ENCODE measurements at regions not wholly inside any gene's neighbourhood (a gene's known extent, or its start where the extent isn't known, plus 50 kb on each side); places are given as distances from the start of the nearest gene placed in this dataset.

DNA sequence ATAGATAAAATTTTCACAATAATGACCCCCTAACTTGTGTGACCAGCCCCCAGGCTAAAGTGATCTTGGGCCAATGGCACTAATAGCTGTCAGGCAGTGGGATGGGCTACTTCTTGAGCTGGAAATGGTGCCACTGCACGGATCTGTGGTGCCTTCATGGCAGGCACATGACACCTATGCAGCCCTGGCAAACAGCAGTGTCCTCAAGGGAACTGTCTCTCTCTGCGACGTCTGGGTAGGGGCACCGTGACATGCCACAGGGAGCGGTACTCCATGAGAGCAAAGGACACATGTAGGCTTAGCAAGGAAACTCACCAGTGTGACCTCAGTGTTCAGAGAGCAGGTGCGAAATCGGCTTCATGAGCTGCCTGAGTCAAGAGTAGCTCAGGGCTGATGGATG lies 161.7 kb upstream of the TWIST2 start:
- no peak overlapping the region for H3K4me3 Mint-ChIP-seq
- H3K27me3 Mint-ChIP-seq (ENCODE audit: low read depth): peaks cover 9% of the 10 kb centered on the region
- H3K4me1 Mint-ChIP-seq (ENCODE audit: low read depth): peaks cover 10% of the 10 kb centered on the region
- no peaks in the 10 kb centered on the region for H3K36me3 Mint-ChIP-seq (ENCODE audit: low read depth)
- H3K27ac Mint-ChIP-seq: no peak overlapping the region
- no peaks in the 10 kb centered on the region for H3K9me3 Mint-ChIP-seq

DNA sequence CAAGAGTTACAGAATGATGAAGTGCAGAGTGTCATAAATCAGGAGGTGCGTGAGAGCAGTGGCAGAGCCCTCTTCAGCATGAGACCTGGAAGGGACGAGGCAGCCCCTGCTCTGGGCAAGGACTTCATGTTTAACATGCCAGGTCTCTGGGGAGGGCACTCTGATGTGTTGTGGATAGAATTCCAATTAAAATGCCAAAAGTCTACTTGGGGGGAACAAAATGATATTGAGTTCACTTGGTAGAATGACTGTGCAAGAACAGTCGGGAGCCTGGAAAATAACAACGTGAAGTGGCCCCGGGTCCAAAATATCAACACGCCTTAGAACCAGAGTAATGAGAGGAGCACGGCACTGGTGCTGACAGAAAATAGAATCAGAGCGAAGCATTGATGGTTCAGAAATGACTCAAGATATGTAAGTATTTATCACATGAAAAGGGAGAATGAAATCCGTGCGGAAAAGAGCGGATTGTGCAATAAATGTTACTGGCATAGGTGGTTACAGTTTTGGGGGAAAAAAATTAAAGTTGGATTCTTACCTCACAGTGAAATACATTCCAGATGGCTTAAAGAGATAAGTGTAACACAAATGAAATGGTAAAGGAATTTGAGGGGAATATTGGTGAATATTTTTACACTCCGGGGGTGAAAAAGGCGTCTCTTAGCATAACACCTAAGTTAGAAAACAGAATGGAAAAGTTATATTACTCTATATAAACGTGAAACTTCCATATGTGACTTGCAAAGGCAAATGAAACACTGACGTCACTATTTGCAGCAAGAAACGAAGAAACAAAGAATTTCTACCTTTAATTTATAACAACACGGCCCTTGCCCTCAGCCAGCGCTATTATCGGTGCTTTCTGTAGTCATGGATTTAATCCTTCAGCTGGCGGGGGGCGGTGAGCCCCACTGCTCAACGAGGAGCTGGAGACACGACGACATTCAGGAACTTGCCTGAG lies 159.4 kb upstream of the TWIST2 start:
- H3K9me3 Mint-ChIP-seq: no peaks in the 10 kb centered on the region
- no peak overlapping the region for H3K27ac Mint-ChIP-seq
- peaks cover 10% of the 10 kb centered on the region for H3K4me1 Mint-ChIP-seq (ENCODE audit: low read depth)
- H3K4me3 Mint-ChIP-seq: no peak overlapping the region
- H3K27me3 Mint-ChIP-seq (ENCODE audit: low read depth): peaks cover 7% of the 10 kb centered on the region
- H3K36me3 Mint-ChIP-seq (ENCODE audit: low read depth): no peaks in the 10 kb centered on the region

DNA sequence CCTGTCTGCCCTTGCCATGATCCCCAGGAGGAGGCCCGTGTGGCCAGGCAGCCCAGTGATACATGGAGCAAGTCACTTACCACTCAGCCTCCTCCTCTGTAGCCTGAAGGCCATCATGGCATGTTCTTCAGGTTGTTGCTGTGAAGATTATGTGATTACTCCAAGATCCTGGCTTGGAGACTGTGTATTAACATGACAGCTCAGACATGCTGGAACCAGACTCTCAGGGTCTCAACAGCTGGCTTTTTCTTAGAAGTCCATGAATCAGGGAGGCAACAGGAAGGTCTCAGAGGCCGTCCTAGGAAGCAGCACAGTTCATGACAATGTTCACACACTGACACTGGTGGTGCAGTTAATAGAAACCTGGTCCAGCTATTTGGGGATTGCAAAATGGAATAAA lies 158.6 kb upstream of the TWIST2 start:
- no peak overlapping the region for H3K4me3 Mint-ChIP-seq
- H3K27me3 Mint-ChIP-seq (ENCODE audit: low read depth): peaks cover 10% of the 10 kb centered on the region
- no peaks in the 10 kb centered on the region for H3K9me3 Mint-ChIP-seq
- H3K27ac Mint-ChIP-seq: no peak overlapping the region
- peaks cover 6% of the 10 kb centered on the region for H3K4me1 Mint-ChIP-seq (ENCODE audit: low read depth)
- no peaks in the 10 kb centered on the region for H3K36me3 Mint-ChIP-seq (ENCODE audit: low read depth)

DNA sequence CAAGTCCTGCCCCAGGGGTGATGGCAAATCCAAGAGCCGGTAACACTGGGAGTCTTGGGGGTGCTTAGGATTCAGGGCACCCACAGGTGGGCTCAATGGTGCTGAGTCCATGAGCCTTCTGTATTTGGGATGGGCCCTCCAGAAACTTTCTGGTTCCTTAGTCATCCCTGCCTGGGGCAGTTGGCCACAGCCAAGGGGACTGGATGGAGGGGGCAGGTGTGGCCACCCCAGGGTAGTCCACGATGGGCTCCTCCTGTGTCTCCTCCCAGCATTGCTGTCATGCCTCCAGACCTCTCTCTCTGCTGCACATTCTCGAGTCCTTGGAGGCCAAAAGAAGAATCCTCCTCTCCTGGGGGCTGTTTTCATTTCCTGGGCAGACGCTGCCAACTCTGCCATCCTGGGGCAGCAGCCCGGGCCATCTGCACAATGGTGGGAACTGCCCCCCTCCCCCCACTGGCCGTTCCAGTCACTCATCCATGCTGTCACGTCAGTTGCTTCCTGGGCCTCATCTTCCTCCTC lies 158.0 kb upstream of the TWIST2 start:
- no peak overlapping the region for H3K4me3 Mint-ChIP-seq
- peaks cover 4% of the 10 kb centered on the region for H3K4me1 Mint-ChIP-seq (ENCODE audit: low read depth)

DNA sequence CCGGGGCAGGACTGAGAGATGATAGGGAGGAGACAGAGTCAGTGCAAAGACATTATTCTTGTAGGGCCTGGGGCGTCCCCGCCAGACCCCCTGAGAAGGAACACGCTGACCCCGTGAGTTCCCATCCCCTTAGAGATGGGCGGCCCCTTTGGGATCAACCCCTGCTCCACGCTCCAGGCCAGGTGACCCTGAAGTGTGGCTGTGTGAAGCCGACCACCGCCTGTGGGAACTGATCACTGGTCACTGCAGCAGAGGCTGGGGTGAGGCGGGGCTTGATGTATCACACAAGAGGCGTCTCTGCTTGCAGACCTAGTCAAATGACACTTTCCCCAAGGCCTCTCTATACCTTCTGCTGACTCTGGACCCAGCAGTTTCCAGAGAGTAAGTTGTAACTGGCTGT lies 157.4 kb upstream of the TWIST2 start:
- no peak overlapping the region for H3K27ac Mint-ChIP-seq
- H3K36me3 Mint-ChIP-seq (ENCODE audit: low read depth): no peaks in the 10 kb centered on the region
- H3K9me3 Mint-ChIP-seq: no peaks in the 10 kb centered on the region
- peaks cover 10% of the 10 kb centered on the region for H3K27me3 Mint-ChIP-seq (ENCODE audit: low read depth)
- no peak overlapping the region for H3K4me3 Mint-ChIP-seq
- H3K4me1 Mint-ChIP-seq (ENCODE audit: low read depth): peaks cover 4% of the 10 kb centered on the region

More for the DNA sequence above, 158.0 kb upstream of the TWIST2 start:
- Mint-ChIP-seq H3K27ac (no peak overlapping the region), H3K9me3 (no peaks in the 10 kb centered on the region), H3K27me3 (ENCODE audit: low read depth) (peaks cover 10% of the 10 kb centered on the region), H3K36me3 (ENCODE audit: low read depth) (no peaks in the 10 kb centered on the region)

DNA sequence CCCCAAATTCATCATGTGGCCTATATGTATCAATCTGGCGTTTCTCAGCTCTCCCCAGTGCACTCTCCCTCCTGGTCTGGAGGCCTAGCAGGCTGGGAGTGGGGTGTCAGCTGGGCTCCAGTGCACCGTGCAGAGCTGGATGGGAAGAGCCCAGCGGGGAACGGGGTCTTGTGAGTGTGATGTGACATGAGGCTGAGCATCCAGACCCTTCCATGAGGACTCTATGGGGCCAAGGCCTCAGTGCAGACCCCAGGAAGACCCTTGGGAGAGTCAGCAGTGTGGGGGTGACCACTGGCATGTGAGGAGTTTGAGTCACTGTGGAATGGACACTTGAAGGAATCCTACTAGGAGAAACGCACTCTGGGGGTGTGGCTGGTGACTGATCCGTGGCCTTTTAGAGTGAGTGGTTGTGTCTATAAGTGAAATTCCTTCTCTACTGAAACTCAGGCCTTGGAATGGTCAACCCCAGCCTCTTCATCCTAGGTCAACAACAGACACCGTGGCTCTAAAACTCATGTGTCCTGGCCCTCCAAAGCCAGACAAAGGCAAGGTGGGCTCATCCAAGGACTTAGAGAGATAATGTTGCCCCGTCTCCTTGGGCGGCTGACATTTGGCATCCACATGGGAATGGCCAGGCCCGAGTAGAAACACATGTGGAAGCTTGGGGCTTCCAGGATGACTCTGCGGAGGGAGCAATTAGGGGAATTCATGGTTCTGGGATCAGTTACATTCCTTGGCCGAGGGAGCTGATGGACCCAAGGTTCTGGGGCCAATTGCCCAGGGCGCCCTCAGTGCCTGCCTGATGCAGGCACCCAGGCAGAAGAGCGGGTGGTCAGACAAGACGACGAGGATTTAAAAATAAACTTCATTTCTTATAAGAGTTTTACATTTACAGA lies 156.0 kb upstream of the TWIST2 start:
- Mint-ChIP-seq H3K9me3 (no peaks in the 10 kb centered on the region), H3K4me1 (ENCODE audit: low read depth) (no peaks in the 10 kb centered on the region), H3K27ac (no peak overlapping the region)

DNA sequence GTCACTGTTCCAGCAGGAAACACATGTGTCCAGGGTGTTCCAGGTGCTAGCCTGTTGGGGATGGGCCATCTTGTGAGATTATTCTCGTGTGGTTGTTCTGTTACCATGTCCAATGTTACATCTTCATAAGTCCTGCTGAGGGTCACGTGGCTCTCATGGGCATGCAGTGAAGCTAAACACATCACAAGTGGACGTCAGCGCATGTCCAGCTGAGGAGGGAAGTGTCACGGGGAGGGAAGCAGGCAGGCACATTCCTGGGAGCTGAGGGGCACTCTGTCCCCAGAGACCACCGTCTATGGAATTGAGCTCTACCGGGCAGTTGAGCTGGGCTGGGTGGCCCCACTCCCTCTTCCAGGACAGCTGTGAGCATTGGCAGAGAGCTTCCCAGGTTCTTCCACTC lies 155.3 kb upstream of the TWIST2 start:
- Mint-ChIP-seq H3K4me3 (no peak overlapping the region), H3K27ac (no peak overlapping the region), H3K9me3 (no peaks in the 10 kb centered on the region), H3K4me1 (ENCODE audit: low read depth) (no peaks in the 10 kb centered on the region), H3K27me3 (ENCODE audit: low read depth) (peaks cover 10% of the 10 kb centered on the region), H3K36me3 (ENCODE audit: low read depth) (no peaks in the 10 kb centered on the region)

More for the DNA sequence above, 156.0 kb upstream of the TWIST2 start:
- Mint-ChIP-seq H3K4me3 (no peak overlapping the region), H3K36me3 (ENCODE audit: low read depth) (no peaks in the 10 kb centered on the region), H3K27me3 (ENCODE audit: low read depth) (peaks cover 10% of the 10 kb centered on the region)

DNA sequence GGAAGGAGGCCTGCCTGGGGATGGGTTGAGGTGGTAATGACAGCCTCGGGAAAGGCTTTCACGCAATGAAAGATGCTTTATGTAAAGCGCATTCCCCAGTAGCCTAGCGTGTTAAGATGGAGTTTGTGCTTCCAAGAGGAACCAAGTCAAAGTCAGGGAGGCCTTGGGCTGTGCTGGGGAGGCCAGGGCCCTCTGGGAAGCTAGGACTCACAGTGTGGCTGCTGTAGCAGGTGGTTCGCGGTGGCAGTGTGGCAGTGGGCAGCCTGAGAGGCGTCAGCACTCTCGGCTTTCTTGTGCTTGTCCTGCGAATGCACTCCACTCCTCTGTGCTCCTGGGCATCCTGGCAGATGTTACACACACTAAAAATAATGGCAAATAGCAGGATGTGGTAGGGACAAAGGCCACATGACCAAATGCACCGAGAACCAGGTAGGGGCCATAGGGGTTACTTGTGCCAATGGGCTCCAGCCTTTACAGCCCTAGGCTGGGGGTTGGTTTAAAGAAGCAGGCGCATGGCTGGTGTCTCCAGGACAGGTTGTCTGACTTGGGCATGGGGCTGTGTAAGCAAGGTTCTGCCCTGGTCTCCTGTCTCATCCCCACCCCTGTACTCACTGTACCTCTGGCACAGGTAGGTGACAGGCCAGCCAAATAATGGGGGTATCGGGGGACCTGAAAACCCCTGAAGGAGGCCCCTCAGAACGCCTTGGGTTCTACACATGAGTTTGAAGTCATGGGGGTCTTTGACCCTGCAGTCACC lies 154.4 kb upstream of the TWIST2 start:
- Mint-ChIP-seq H3K4me1 (ENCODE audit: low read depth) (no peaks in the 10 kb centered on the region), H3K27me3 (ENCODE audit: low read depth) (peaks cover 5% of the 10 kb centered on the region), H3K36me3 (ENCODE audit: low read depth) (no peaks in the 10 kb centered on the region), H3K4me3 (no peak overlapping the region), H3K27ac (no peak overlapping the region), H3K9me3 (no peaks in the 10 kb centered on the region)

DNA sequence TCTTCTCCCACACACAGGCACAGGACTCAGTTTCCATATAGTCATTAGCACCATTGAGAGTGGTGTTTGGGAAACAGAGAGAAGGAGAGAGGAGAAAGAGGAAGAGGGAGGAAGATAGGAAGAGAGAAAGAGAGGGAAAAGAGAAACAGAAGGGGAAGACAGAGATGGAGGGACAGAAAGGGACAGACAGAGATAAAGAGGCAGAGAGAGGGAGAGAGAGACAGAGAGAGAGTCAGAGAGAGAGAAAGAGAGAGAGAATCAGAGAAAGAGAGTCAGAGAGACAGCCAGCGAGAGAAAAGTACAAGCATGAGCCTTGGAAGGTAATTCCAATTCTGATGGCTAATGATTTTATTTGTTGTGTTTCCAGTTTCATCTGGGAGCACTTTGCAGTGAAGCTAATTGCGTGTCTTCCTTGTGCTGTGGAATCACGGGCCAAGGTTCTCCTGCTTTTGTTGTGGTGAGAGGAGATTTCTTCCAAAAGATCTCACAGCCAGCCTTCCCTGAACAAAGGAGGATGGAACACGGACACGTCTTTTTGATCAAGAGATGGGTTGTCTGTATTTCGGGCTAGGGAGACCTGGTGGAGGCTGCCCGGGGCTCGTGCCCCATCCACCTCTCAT lies 153.6 kb upstream of the TWIST2 start:
- Mint-ChIP-seq H3K36me3 (ENCODE audit: low read depth) (no peaks in the 10 kb centered on the region), H3K9me3 (no peaks in the 10 kb centered on the region), H3K27me3 (ENCODE audit: low read depth) (peaks cover 4% of the 10 kb centered on the region), H3K27ac (no peak overlapping the region), H3K4me3 (no peak overlapping the region), H3K4me1 (ENCODE audit: low read depth) (no peaks in the 10 kb centered on the region)

DNA sequence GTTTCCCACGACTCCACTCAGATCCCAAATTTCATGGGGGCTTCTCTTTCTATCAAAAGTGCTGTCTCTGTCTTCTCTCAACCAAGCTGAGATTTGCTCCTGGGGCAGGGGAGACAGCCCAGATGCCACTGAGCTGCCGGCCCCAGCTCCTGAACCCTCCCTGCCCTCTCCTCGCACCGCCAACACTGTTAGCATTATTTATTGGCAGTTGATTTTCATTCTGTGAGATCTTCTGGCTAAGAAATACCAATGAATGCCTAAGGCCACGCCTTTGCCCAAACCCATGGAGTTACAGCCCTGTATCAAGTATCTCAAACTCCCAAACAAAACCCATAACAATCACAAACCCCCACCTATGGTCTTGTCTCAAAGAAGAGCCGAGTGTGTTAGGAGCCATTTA lies 153.0 kb upstream of the TWIST2 start:
- H3K27me3 Mint-ChIP-seq (ENCODE audit: low read depth): peaks cover 4% of the 10 kb centered on the region
- no peak overlapping the region for H3K4me3 Mint-ChIP-seq
- no peak overlapping the region for H3K27ac Mint-ChIP-seq
- no peaks in the 10 kb centered on the region for H3K4me1 Mint-ChIP-seq (ENCODE audit: low read depth)
- H3K9me3 Mint-ChIP-seq: no peaks in the 10 kb centered on the region
- H3K36me3 Mint-ChIP-seq (ENCODE audit: low read depth): no peaks in the 10 kb centered on the region

DNA sequence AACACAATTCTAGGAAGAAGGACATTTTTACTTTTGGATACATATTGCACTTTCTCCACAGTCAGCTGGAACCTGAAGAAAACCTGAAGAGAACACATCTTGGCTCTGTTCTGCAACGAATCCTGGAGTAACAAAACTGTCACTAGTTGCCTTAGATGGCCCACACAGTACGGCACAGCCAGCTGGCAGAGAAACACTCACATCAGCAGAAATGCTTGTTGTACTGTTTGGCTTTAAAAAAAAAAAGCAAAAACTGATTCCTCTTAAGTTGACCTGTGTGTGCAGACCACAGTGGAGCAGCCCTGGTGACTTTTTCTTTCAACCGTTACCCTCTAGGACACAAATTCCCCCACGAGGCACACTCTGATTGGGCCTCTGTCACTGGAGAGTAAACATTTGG lies 152.3 kb upstream of the TWIST2 start:
- Mint-ChIP-seq H3K4me3 (no peak overlapping the region), H3K27me3 (ENCODE audit: low read depth) (peaks cover 4% of the 10 kb centered on the region), H3K9me3 (no peaks in the 10 kb centered on the region), H3K4me1 (ENCODE audit: low read depth) (no peaks in the 10 kb centered on the region), H3K27ac (no peak overlapping the region), H3K36me3 (ENCODE audit: low read depth) (no peaks in the 10 kb centered on the region)

DNA sequence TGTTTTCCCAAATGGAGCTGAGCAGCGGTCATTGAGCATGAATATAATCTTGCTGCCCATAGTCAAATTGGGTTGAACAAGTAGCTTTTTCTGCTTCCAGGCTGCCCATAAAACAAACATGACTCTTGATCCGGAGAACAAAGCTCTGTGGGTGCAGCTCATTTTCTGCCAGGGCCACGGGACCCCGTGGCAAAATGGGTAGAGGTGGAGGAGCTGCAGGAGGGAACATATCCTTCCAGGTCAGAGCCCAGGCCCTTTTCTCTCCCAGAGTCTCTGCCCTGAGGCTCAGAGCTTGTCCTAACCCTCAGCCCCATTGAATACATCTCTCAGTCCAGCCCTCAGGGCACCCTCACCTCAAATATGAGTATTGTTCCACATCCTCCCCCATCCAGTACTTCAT lies 151.6 kb upstream of the TWIST2 start:
- Mint-ChIP-seq H3K4me1 (ENCODE audit: low read depth) (no peaks in the 10 kb centered on the region), H3K36me3 (ENCODE audit: low read depth) (no peaks in the 10 kb centered on the region), H3K9me3 (no peaks in the 10 kb centered on the region), H3K27me3 (ENCODE audit: low read depth) (peaks cover 4% of the 10 kb centered on the region), H3K4me3 (no peak overlapping the region), H3K27ac (no peak overlapping the region)

DNA sequence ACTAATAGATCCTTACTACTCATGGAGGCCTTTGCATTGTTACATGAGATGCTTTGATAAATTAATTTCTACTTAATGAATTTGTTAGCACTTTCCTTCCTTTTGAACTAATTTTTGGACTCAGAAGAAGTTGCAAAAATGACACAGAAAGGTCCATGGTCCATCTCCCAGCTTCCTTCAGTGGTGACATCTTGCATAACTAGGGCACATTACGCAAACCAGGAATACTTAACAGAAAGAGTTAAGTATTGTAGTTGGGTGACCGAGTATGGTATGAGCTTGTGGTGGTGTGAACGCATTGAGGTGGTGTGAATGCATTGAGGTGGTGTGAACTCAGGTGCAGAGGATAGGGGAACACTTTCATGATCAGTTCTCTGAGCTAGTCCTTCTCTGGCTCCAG lies 151.1 kb upstream of the TWIST2 start:
- Mint-ChIP-seq H3K27me3 (ENCODE audit: low read depth) (peaks cover 4% of the 10 kb centered on the region), H3K9me3 (no peaks in the 10 kb centered on the region), H3K4me3 (no peak overlapping the region), H3K27ac (no peak overlapping the region), H3K4me1 (ENCODE audit: low read depth) (no peaks in the 10 kb centered on the region), H3K36me3 (ENCODE audit: low read depth) (no peaks in the 10 kb centered on the region)

All from T-helper 1 cell treated with Interleukin-12 subunit alpha and Interleukin-12 subunit beta and Interleukin-4 antibody, amounts not matched to agents 30 μg/mL and 1 μg/mL, for 36 hours (primary cell).